ENCODE measurements at regions not wholly inside any gene's neighbourhood (a gene's known extent, or its start where the extent isn't known, plus 50 kb on each side); places are given as distances from the start of the nearest gene placed in this dataset.

- TF ChIP-seq CTCF (IDR thresholded peaks at IDR 0.05) (no peak), POLR2A (IDR thresholded peaks at IDR 0.05) (no peak)
Measured at GRCh38 chr4:73676136-73676535, 55.9 kb upstream of the RASSF6 start.
